ENCODE measurements at regions not wholly inside any gene's neighbourhood (a gene's known extent, or its start where the extent isn't known, plus 50 kb on each side); places are given as distances from the start of the nearest gene placed in this dataset.

GRCh38 chr2:159867567-159868361, 69.8 kb upstream of the CD302 start:
- Histone ChIP-seq H3K9me3 (ENCODE audit: insufficient read depth, low read depth, low read length) (no peaks in the 10 kb centered on the region), H3F3A (ENCODE audit: low read depth) (no peaks in the 10 kb centered on the region), H3K9me2 (replicated peaks; ENCODE audit: low read depth, low read length) (no peaks in the 10 kb centered on the region), H3K79me2 (ENCODE audit: insufficient read depth, low read length) (no peaks in the 10 kb centered on the region), H3K36me3 (ENCODE audit: insufficient read depth, low read length) (peaks cover 27% of the 10 kb centered on the region), H3K4me1 (ENCODE audit: insufficient read depth, low read length, poor library complexity, severe bottlenecking) (no peaks in the 10 kb centered on the region), H3K9ac (ENCODE audit: low read depth, low read length, poor library complexity, severe bottlenecking) (no peak overlapping the region), H3K4me2 (ENCODE audit: low read depth, low read length, poor library complexity, severe bottlenecking) (no peak overlapping the region), H3K27me3 (ENCODE audit: insufficient read depth, low read length, poor library complexity, severe bottlenecking) (no peaks in the 10 kb centered on the region), H4K20me1 (ENCODE audit: insufficient read depth, low read length, poor library complexity, severe bottlenecking) (no peaks in the 10 kb centered on the region), H2AFZ (ENCODE audit: low read length) (no peak overlapping the region), H3K4me3 (ENCODE audit: low read length, poor library complexity, severe bottlenecking) (no peak overlapping the region)
- TF ChIP-seq CTCF (conservative IDR thresholded peaks at IDR 0.05; ENCODE audit: low read length) = no peak
- no peak for TF ChIP-seq EZH2phosphoT487 (IDR thresholded peaks at IDR 0.05; ENCODE audit: borderline replicate concordance)

- Histone ChIP-seq H4K20me1 (ENCODE audit: insufficient read depth, low read length, poor library complexity, severe bottlenecking) (no peaks in the 10 kb centered on the region), H3K9me3 (ENCODE audit: insufficient read depth, low read depth, low read length) (no peaks in the 10 kb centered on the region), H3K36me3 (ENCODE audit: insufficient read depth, low read length) (peaks cover 18% of the 10 kb centered on the region; the same call in 1 of the 2 replicates), H3K4me3 (ENCODE audit: low read length, poor library complexity, severe bottlenecking) (no peak overlapping the region), H3K4me2 (ENCODE audit: low read depth, low read length, poor library complexity, severe bottlenecking) (no peak overlapping the region), H3K9me2 (replicated peaks; ENCODE audit: low read depth, low read length) (no peaks in the 10 kb centered on the region), H3F3A (ENCODE audit: low read depth) (no peaks in the 10 kb centered on the region), H3K27me3 (ENCODE audit: insufficient read depth, low read length, poor library complexity, severe bottlenecking) (no peaks in the 10 kb centered on the region), H3K4me1 (ENCODE audit: insufficient read depth, low read length, poor library complexity, severe bottlenecking) (no peaks in the 10 kb centered on the region), H3K79me2 (ENCODE audit: insufficient read depth, low read length) (no peaks in the 10 kb centered on the region), H3K9ac (ENCODE audit: low read depth, low read length, poor library complexity, severe bottlenecking) (no peak overlapping the region), H2AFZ (ENCODE audit: low read length) (no peak overlapping the region)
- no peak for TF ChIP-seq EZH2phosphoT487 (IDR thresholded peaks at IDR 0.05; ENCODE audit: borderline replicate concordance)
- no peak for TF ChIP-seq CTCF (conservative IDR thresholded peaks at IDR 0.05; ENCODE audit: low read length)
Measured at GRCh38 chr2:159863526-159864160, 65.6 kb upstream of the CD302 start.

- Histone ChIP-seq H3K79me2 (ENCODE audit: insufficient read depth, low read length) (no peaks in the 10 kb centered on the region), H3K36me3 (ENCODE audit: insufficient read depth, low read length) (peaks cover 18% of the 10 kb centered on the region; the same call in 1 of the 2 replicates), H3K4me3 (ENCODE audit: low read length, poor library complexity, severe bottlenecking) (no peak overlapping the region), H3K9ac (ENCODE audit: low read depth, low read length, poor library complexity, severe bottlenecking) (no peak overlapping the region), H3K4me2 (ENCODE audit: low read depth, low read length, poor library complexity, severe bottlenecking) (no peak overlapping the region), H3K9me2 (replicated peaks; ENCODE audit: low read depth, low read length) (no peaks in the 10 kb centered on the region), H3K4me1 (ENCODE audit: insufficient read depth, low read length, poor library complexity, severe bottlenecking) (no peaks in the 10 kb centered on the region), H3F3A (ENCODE audit: low read depth) (no peaks in the 10 kb centered on the region), H4K20me1 (ENCODE audit: insufficient read depth, low read length, poor library complexity, severe bottlenecking) (no peaks in the 10 kb centered on the region), H3K9me3 (ENCODE audit: insufficient read depth, low read depth, low read length) (no peaks in the 10 kb centered on the region), H3K27me3 (ENCODE audit: insufficient read depth, low read length, poor library complexity, severe bottlenecking) (no peaks in the 10 kb centered on the region), H2AFZ (ENCODE audit: low read length) (no peak overlapping the region)
- TF ChIP-seq EZH2phosphoT487 (IDR thresholded peaks at IDR 0.05; ENCODE audit: borderline replicate concordance) = no peak
- no peak for TF ChIP-seq CTCF (conservative IDR thresholded peaks at IDR 0.05; ENCODE audit: low read length)
Measured at GRCh38 chr2:159860581-159861310, 62.7 kb upstream of the CD302 start.

Data from Loucy (cell line).